Tibial nerve (tissue), 3 donors: ENCODE measurements at regions not wholly inside any gene's neighbourhood (a gene's known extent, or its start where the extent isn't known, plus 50 kb on each side); places are given as distances from the start of the nearest gene placed in this dataset.

Source experiments
- POLR2A ChIP-seq, 2 donors: fragments of 450-650 bp; IDR thresholded peaks; one replicate each; pipeline ENCODE4 v1.6.1; 2017; ENCODE audit warnings: antibody characterized with exemption in 2 of 2, mild to moderate bottlenecking in 2 of 2, moderate library complexity in 2 of 2
- TF ChIP-seq, protein P1 (sequence below), 5 experiments: fragments of 200-600 bp in 3 of 5; fragments of 450-650 bp in 2 of 5; sonication (generic) in 3 of 5; IDR thresholded peaks; one replicate each; pipeline ENCODE4 v1.5.1; 2016 to 2019; ENCODE audit warnings: antibody characterized with exemption in 5 of 5, mild to moderate bottlenecking in 3 of 5, moderate library complexity in 2 of 5

DNA sequence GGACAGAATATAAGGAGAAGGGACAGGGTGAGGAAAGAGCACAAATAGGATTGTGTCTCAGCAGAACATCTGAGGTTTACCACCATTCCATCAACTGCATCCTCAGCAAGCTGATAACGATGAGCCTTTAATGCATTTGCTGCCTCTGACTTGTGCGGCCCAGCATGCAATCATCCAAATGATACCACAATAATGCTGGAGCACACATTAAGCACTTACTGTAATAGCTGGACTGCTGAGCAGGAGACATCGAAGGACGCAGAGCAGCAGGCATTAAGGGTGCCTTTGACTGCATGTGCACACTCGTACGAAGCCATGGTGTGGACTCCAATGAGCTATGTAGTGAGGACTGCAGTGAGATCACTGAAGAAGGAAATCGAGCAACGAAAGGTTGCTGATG is 469.4 kb downstream of the FOXO1 start:
- no peak for TF ChIP-seq POLR2A (IDR thresholded peaks at IDR 0.05)
- TF ChIP-seq, protein P1, sequence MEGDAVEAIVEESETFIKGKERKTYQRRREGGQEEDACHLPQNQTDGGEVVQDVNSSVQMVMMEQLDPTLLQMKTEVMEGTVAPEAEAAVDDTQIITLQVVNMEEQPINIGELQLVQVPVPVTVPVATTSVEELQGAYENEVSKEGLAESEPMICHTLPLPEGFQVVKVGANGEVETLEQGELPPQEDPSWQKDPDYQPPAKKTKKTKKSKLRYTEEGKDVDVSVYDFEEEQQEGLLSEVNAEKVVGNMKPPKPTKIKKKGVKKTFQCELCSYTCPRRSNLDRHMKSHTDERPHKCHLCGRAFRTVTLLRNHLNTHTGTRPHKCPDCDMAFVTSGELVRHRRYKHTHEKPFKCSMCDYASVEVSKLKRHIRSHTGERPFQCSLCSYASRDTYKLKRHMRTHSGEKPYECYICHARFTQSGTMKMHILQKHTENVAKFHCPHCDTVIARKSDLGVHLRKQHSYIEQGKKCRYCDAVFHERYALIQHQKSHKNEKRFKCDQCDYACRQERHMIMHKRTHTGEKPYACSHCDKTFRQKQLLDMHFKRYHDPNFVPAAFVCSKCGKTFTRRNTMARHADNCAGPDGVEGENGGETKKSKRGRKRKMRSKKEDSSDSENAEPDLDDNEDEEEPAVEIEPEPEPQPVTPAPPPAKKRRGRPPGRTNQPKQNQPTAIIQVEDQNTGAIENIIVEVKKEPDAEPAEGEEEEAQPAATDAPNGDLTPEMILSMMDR (IDR thresholded peaks at IDR 0.05), result no peak
